ENCODE measurements at regions not wholly inside any gene's neighbourhood (a gene's known extent, or its start where the extent isn't known, plus 50 kb on each side); places are given as distances from the start of the nearest gene placed in this dataset.

GRCh38 chr9:14524873-14525515 lies 168.2 kb downstream of the ZDHHC21 start:
- DNase-seq (ENCODE audit: low spot score in 2 of 2), result no peak
- intact Hi-C loops (cut with DNase I), result no loop called here
- Histone ChIP-seq H3K9me3 (no peaks in the 10 kb centered on the region), H3K36me3 (no peaks in the 10 kb centered on the region), H3K4me1 (no peaks in the 10 kb centered on the region), H3K27ac (no peak overlapping the region), H3K4me3 (no peak overlapping the region), H3K27me3 (no peaks in the 10 kb centered on the region)
- no peak for TF ChIP-seq CTCF (IDR thresholded peaks at IDR 0.05)

- Histone ChIP-seq H3K9me3 (no peaks in the 10 kb centered on the region), H3K36me3 (no peaks in the 10 kb centered on the region)
- intact Hi-C loops (cut with DNase I), result no loop called here
Measured at GRCh38 chr9:14523545-14523944, 169.7 kb downstream of the ZDHHC21 start.

GRCh38 chr9:14522627-14523379 lies 170.4 kb downstream of the ZDHHC21 start:
- intact Hi-C loops (cut with DNase I), result no loop called here

More at GRCh38 chr9:14523545-14523944, 169.7 kb downstream of the ZDHHC21 start:
- Histone ChIP-seq H3K27ac (no peak overlapping the region), H3K27me3 (no peaks in the 10 kb centered on the region), H3K4me3 (no peak overlapping the region), H3K4me1 (no peaks in the 10 kb centered on the region)
- DNase-seq (ENCODE audit: low spot score in 2 of 2), result no peak
- no peak for TF ChIP-seq CTCF (IDR thresholded peaks at IDR 0.05)

GRCh38 chr9:14520341-14520740 lies 172.9 kb downstream of the ZDHHC21 start:
- no peak for DNase-seq (ENCODE audit: low spot score in 2 of 2)
- no peak overlapping the region for H3K4me3 ChIP-seq
- no peaks in the 10 kb centered on the region for H3K27me3 ChIP-seq
- no peaks in the 10 kb centered on the region for H3K4me1 ChIP-seq
- no peaks in the 10 kb centered on the region for H3K36me3 ChIP-seq
- no peak for TF ChIP-seq CTCF (IDR thresholded peaks at IDR 0.05)
- H3K27ac ChIP-seq, result no peak overlapping the region
- intact Hi-C loops (cut with DNase I), result no loop called here
- H3K9me3 ChIP-seq, result no peaks in the 10 kb centered on the region

More at GRCh38 chr9:14522627-14523379, 170.4 kb downstream of the ZDHHC21 start:
- no peaks in the 10 kb centered on the region for H3K36me3 ChIP-seq
- H3K4me3 ChIP-seq, result no peak overlapping the region
- no peak overlapping the region for H3K27ac ChIP-seq
- no peaks in the 10 kb centered on the region for H3K9me3 ChIP-seq
- DNase-seq (ENCODE audit: low spot score in 2 of 2), result no peak
- no peak for TF ChIP-seq CTCF (IDR thresholded peaks at IDR 0.05)
- H3K27me3 ChIP-seq, result no peaks in the 10 kb centered on the region
- no peaks in the 10 kb centered on the region for H3K4me1 ChIP-seq

- Histone ChIP-seq H3K27ac (no peak overlapping the region), H3K27me3 (no peaks in the 10 kb centered on the region), H3K9me3 (no peaks in the 10 kb centered on the region), H3K4me1 (no peaks in the 10 kb centered on the region), H3K36me3 (no peaks in the 10 kb centered on the region), H3K4me3 (no peak overlapping the region)
- TF ChIP-seq CTCF (IDR thresholded peaks at IDR 0.05), result no peak
- DNase-seq (ENCODE audit: low spot score in 2 of 2), result no peak
- intact Hi-C loops (cut with DNase I), result no loop called here
Measured at GRCh38 chr9:14517154-14517906, 175.9 kb downstream of the ZDHHC21 start.
